ENCODE measurements at regions not wholly inside any gene's neighbourhood (a gene's known extent, or its start where the extent isn't known, plus 50 kb on each side); places are given as distances from the start of the nearest gene placed in this dataset.

DNA sequence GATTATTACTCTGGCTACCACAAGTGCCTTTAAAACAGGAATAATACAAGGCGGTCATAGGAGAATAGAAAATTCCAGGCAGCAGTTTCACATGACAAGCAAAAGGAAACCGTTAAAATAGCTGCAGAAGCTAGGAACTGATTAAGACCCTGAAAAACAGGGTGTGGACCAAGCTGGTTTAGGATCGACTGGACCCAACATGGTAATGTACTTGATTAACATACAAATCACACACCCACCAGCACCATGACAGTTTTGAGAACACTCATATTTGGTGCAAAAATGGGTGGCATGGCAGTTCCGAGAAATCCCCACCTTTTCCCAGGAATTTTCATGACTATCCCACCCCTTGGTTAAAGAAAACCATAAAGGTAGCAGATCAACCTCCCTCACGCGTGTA, 51.9 kb upstream of the TMEM163 start:
- no peak for DNase-seq

DNA sequence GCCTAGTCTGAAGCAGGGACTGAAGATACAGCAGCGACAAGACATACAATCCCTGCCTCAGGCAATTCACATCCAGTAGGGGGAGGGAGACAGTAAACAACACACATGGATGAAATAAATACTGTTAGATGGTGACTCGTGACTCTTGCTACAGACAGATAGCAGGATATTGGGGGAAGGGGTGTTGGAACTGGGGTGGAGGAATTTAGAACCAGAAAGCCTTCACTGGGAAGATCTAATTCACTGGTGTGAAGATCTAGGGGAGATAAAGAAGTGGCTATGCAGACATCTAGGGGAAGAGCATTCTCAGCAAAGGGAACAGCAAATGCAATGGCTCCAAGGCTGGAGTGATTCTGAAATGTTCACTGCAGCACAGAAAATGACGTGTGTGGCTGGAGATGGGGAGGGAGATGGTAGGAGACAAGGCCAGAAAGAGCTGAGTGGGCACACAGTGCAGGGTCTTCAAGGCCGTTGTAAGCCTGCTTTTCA, 52.6 kb upstream of the TMEM163 start:
- DNase-seq = no peak

DNA sequence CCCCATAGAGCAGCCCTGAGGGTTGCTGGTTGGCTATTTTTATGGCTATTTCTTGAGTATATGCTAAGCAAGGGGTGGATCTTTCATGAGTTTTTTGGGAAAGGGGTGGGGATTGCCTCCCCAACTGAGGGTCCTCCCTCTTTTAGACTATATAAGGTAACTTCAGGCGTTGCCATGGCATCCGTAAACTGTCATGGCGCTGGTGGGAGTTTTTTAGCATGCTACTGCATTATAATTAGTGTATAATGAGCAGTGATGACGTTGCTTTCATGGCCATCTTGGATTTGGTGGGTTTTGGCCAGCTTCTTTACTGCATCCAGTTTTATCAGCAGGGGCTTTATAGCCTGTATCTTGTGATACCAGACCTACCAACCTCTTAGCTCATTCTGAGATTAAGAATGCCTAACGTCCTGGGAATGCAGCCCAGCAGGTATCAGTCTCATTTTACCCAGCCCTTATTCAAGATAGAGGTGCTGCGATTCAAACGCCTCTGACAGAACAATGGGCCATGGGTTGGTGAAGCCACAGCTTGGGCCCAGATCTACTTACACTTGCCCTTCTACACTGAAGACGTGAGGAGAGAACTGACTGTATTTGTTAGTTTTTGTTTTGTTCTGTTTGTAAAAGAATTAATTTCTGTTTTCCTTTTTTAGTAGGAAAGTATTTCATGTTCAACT, 53.8 kb upstream of the TMEM163 start:
- DNase-seq = no peak

GRCh38 chr2:134773335-134773734, 54.5 kb upstream of the TMEM163 start:
- DNase-seq = no peak

- DNase-seq = no peak
These were observed 55.3 kb upstream of the TMEM163 start for GRCh38 chr2:134773759-134774742.

DNA sequence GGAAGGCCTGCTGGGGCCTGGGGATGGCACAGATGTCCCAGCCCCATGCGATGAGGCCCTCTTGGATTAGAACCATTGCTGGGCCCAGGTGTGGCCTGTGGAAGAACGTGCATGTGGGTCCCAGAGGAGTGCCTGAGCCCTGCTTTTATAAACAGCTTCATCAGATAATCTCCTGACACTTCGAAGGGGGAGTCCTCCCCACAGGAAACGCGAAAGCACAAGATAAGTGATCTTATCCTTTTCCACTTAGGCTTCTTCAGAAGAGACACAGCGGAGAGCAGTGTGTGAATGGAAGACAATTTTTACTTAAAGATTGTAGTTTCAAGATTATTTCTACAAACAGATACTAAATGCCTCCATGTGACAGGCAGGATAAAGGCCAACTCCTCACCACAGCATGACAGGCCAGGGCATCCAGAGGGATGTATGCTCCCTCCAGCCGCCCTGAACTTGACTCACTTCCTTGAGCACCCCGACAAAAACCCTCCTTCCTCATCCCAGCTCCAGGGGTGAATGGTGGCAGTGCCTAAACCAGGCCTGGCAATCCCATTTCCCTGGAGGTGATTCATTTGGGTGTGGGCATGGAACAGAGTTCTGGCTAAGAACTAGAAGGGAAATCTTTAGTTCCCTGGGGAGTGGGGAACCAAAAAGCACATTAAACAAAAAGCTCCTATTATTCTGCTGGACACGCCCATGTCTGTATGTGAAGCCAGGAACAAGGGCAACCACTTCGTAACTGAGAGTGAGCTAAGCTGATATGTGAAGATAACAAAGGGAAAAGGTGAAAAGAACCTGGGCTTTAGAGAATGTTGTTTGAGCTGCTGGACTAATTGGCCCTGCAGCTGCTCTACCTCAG, 56.2 kb upstream of the TMEM163 start:
- DNase-seq = peak; percentile 8

- DNase-seq = no peak
These were observed 58.0 kb upstream of the TMEM163 start for GRCh38 chr2:134776836-134777235.

DNA sequence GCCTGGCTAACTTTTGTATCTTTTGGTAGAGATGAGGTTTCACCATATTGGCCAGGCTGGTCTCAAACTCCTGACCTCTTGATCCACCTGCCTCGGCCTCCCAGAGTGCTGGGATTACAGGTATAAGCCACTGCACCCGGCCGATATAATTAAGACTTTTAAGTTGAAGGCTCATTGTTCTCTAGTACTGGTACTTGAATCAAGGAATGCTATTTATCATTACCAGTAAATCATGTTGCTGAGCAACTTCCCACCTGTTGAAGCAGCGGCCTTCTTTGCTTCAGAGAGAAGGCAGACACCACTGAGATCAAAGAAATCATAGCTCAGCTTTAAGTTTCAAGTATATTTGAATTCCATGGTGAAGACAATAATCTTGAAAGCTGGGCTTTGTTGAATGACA, 58.8 kb upstream of the TMEM163 start:
- DNase-seq = no peak

DNA sequence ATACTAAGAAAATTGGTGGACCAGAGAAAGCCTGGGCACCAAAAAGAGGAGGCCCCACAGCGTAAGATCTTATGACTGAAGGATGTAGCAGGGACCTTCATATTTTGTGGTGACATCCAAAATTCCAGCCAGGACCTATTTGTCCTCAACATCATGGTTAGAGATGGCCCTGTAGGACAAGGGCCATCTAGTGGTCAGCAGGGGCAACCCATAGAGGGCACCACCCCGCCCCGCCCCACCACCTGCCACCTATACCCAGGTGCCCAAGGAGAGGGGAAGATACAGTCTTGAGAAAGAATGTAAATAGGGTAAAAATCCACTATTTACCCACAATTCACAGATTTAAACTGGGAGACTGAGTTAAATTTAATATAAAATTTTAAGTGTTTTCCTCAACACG, 59.6 kb upstream of the TMEM163 start:
- DNase-seq = no peak

DNA sequence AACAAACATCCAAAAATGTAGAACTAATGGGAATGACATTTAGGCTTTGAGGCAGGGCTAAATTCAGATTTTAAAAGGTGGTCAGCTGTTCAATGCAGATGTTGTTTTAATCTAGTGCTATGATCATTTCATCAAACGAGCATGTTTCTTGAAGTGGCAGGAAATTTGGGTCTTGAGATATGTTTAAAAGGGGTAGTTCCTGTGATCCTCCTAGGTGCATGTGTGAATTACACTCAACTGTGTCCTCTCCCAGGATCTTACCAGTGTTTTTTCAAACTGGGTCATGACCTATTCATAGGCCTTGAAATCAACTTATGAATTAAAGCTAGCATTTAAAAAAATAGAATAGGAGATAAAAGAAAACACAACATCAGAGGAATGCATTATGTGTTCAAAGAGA, 57.4 kb upstream of the ACMSD start:
- no peak for DNase-seq

- no peak for DNase-seq
These were observed 56.3 kb upstream of the ACMSD start for GRCh38 chr2:134782107-134782506.

- DNase-seq = no peak
These were observed 55.6 kb upstream of the ACMSD start for GRCh38 chr2:134782792-134783191.

DNA sequence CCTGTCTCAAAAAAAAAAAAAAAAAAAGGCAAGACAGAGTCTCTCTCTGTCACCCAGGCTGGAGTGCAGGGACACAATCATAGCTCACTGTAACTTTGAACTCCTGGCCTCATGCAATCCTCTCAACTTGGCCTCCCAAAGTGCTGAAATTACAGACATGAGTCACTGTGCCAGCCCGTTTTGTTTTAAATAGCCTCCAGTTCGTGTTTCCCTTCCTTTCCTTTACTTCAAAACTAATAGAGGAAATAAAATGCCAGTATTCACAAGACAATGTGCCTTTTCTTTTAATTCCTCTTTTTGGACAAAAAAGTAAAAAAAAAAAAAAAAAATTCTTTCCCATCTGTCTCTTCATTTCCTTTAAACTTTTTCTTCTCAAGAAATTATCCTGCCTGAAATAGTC, 54.5 kb upstream of the ACMSD start:
- DNase-seq = no peak

DNA sequence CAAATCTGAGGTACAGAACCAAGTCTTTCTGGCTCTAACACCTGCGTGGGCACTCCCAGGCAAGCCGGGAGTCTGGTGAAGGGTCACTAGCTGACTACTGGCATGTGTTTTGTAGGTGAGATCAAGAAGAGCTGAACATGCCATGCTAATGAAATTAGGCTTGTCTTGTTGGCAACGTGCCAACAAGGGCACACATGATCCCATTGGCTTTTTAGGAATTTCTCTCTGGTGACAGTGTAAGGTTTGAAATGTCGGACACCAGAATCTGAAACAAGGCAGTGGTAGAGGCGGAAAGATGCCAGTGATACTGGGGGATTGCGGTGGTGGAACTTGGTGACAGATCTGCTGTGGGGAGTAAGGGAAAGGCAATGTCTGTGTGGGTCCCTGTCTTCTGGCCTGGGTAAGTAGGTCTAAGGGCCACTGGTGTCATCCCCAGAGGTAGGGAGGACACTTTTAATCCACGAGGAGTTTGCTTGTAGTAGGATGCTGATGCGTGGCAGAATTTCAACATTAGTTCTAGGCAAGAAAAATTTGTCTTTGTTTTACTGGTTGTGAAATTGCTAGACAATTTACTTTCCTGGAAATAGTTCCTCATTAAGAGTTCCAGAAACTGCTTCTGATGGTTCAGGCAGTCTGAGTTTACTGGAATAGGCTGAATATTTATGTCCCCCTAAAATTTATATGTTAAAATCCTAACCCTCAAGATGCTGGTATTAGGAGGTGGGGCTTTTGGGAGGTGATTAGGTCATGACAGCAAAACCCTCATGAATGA, 52.6 kb upstream of the ACMSD start:
- DNase-seq = no peak

- DNase-seq = no peak
These were observed 50.0 kb upstream of the ACMSD start for GRCh38 chr2:134788417-134788816.

Measured in fibroblast of skin of back (primary cell).